ENCODE measurements at regions not wholly inside any gene's neighbourhood (a gene's known extent, or its start where the extent isn't known, plus 50 kb on each side); places are given as distances from the start of the nearest gene placed in this dataset.
A peak's percentile ranks its signal among the peaks of the same experiment; 100 is the strongest.

DNA sequence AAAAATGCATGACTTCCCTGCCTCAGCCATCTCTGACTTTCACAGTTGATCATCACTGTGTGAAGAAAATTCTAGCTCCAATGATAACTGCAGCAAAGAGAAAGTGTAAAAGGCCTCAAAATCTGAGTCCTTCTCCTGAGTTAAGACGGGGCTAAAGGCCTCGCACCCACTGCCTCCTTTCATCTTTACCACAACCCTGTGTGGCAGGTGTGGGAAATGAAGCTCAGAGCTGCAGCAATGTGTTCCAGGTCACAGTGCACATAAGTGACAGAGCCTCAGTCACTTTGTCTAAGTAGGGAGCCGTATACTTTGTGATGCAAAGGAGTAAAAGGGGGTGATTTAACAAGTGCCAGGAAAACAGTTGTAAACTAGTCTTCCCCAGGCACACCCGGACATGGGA lies 144.7 kb upstream of the TMCC3 start:
- H3K9me3 ChIP-seq (ENCODE audit: low read length) = no peaks in the 10 kb centered on the region
- no peak overlapping the region for H3K27ac ChIP-seq (ENCODE audit: low read length)
- TF ChIP-seq TAF1 (IDR thresholded peaks at IDR 0.05; ENCODE audit: low read depth) (no peak), SMC3 (conservative IDR thresholded peaks at IDR 0.05; ENCODE audit: poor library complexity) (no peak), MXI1 (conservative IDR thresholded peaks at IDR 0.05; ENCODE audit: poor library complexity, severe bottlenecking) (no peak), EP300 (conservative IDR thresholded peaks at IDR 0.05; ENCODE audit: poor library complexity, severe bottlenecking) (no peak), REST (IDR thresholded peaks at IDR 0.05; ENCODE audit: borderline replicate concordance) (no peak), POLR2AphosphoS5 (IDR thresholded peaks at IDR 0.05) (no peak), RAD21 (conservative IDR thresholded peaks at IDR 0.05) (no peak), EZH2 (IDR thresholded peaks at IDR 0.05; ENCODE audit: borderline replicate concordance, insufficient read depth, low read length, poor library complexity, severe bottlenecking) (no peak)
- TF ChIP-seq, protein P1, sequence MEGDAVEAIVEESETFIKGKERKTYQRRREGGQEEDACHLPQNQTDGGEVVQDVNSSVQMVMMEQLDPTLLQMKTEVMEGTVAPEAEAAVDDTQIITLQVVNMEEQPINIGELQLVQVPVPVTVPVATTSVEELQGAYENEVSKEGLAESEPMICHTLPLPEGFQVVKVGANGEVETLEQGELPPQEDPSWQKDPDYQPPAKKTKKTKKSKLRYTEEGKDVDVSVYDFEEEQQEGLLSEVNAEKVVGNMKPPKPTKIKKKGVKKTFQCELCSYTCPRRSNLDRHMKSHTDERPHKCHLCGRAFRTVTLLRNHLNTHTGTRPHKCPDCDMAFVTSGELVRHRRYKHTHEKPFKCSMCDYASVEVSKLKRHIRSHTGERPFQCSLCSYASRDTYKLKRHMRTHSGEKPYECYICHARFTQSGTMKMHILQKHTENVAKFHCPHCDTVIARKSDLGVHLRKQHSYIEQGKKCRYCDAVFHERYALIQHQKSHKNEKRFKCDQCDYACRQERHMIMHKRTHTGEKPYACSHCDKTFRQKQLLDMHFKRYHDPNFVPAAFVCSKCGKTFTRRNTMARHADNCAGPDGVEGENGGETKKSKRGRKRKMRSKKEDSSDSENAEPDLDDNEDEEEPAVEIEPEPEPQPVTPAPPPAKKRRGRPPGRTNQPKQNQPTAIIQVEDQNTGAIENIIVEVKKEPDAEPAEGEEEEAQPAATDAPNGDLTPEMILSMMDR (IDR thresholded peaks at IDR 0.05; ENCODE audit: poor library complexity, severe bottlenecking) = no peak
- no peak overlapping the region for H3K4me2 ChIP-seq (ENCODE audit: low read length)
- no peak overlapping the region for H3K4me3 ChIP-seq (ENCODE audit: low read length)
- no peaks in the 10 kb centered on the region for H3K79me2 ChIP-seq (replicated peaks; ENCODE audit: insufficient read depth, low read length)
- no peak overlapping the region for H3K9ac ChIP-seq (ENCODE audit: low read length)
- no peaks in the 10 kb centered on the region for H3K27me3 ChIP-seq (ENCODE audit: insufficient read depth, low read depth, low read length)
- H3K9me2 ChIP-seq (ENCODE audit: insufficient read depth, low read length) = no peaks in the 10 kb centered on the region
- H3K36me3 ChIP-seq (ENCODE audit: insufficient read depth, low read length) = no peaks in the 10 kb centered on the region
- H4K20me1 ChIP-seq (ENCODE audit: insufficient read depth) = no peaks in the 10 kb centered on the region
- no peaks in the 10 kb centered on the region for H3F3A ChIP-seq (ENCODE audit: insufficient read depth, low read length, poor library complexity, severe bottlenecking)
- H2AFZ ChIP-seq (ENCODE audit: low read depth, low read length) = no peak overlapping the region

DNA sequence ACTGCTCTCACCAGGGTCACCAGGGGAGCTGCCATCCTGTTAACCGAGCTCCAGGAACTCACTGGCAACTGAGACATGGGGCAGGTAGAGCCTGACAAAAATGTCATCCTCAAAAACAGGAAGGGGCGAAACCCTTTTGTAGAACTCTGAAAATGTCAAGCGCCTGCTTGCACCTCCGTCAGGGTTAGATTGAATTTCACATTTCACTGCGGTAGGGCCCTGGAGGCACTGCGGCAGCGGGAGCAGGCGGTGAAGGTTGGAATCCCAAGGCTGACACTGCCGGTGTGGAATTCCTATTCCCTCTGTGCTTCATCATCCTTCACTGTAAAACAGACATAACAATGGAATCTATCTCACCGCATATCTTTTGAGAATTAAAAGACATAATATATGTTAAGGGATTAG lies 142.8 kb upstream of the TMCC3 start:
- peak overlapping the region; percentile 51 for H3K27ac ChIP-seq (ENCODE audit: low read length)
- H3K79me2 ChIP-seq (replicated peaks; ENCODE audit: insufficient read depth, low read length) = no peaks in the 10 kb centered on the region
- no peaks in the 10 kb centered on the region for H3K27me3 ChIP-seq (ENCODE audit: insufficient read depth, low read depth, low read length)
- H3K9me2 ChIP-seq (ENCODE audit: insufficient read depth, low read length) = no peaks in the 10 kb centered on the region
- H3K4me3 ChIP-seq (ENCODE audit: low read length) = no peak overlapping the region
- H2AFZ ChIP-seq (ENCODE audit: low read depth, low read length) = no peak overlapping the region
- no peaks in the 10 kb centered on the region for H3K36me3 ChIP-seq (ENCODE audit: insufficient read depth, low read length)
- H4K20me1 ChIP-seq (ENCODE audit: insufficient read depth) = no peaks in the 10 kb centered on the region
- H3F3A ChIP-seq (ENCODE audit: insufficient read depth, low read length, poor library complexity, severe bottlenecking) = no peaks in the 10 kb centered on the region
- peak overlapping the region; percentile 7 for H3K9ac ChIP-seq (ENCODE audit: low read length)
- H3K9me3 ChIP-seq (ENCODE audit: low read length) = no peaks in the 10 kb centered on the region
- TF ChIP-seq SMC3 (conservative IDR thresholded peaks at IDR 0.05; ENCODE audit: poor library complexity) = no peak
- no peak for TF ChIP-seq POLR2AphosphoS5 (IDR thresholded peaks at IDR 0.05)
- no peak for TF ChIP-seq EP300 (conservative IDR thresholded peaks at IDR 0.05; ENCODE audit: poor library complexity, severe bottlenecking)
- TF ChIP-seq RAD21 (conservative IDR thresholded peaks at IDR 0.05) = no peak
- peak; percentile 78 for TF ChIP-seq REST (IDR thresholded peaks at IDR 0.05; ENCODE audit: borderline replicate concordance)
- H3K4me2 ChIP-seq (ENCODE audit: low read length) = no peak overlapping the region
